H9 (cell line): ENCODE measurements at regions not wholly inside any gene's neighbourhood (a gene's known extent, or its start where the extent isn't known, plus 50 kb on each side); places are given as distances from the start of the nearest gene placed in this dataset.

Experiments used
- DNase-seq: peaks from one replicate; pipeline ENCODE4 v3.0.0-alpha.2; 2017
- H2AFZ ChIP-seq: one replicate; pipeline ENCODE4 v1.6.1; 2013; ENCODE audit warnings: mild to moderate bottlenecking, low read length, control low read depth, moderate library complexity
- H2AK5ac ChIP-seq: 2 replicates; pipeline ENCODE4 v1.6.1; 2013; ENCODE audit warnings: low read length, control low read depth, mixed read lengths; ENCODE audit not compliant: insufficient read length
- H2BK120ac ChIP-seq: one replicate; pipeline ENCODE4 v1.6.1; 2013; ENCODE audit warnings: low read depth, mild to moderate bottlenecking, low read length, control low read depth, inconsistent platforms; ENCODE audit not compliant: poor library complexity, severe bottlenecking
- H2BK12ac ChIP-seq: 2 replicates; pipeline ENCODE4 v1.6.1; 2013; ENCODE audit warnings: low read length, control low read depth, mixed read lengths, low read depth; ENCODE audit not compliant: insufficient read length
- H2BK15ac ChIP-seq: 2 replicates; pipeline ENCODE4 v1.6.1; 2013; ENCODE audit warnings: low read depth, low read length, control low read depth
- H2BK20ac ChIP-seq: one replicate; pipeline ENCODE4 v1.6.1; 2013; ENCODE audit warnings: low read depth, mild to moderate bottlenecking, low read length, control low read depth, inconsistent platforms; ENCODE audit not compliant: poor library complexity, severe bottlenecking
- H2BK5ac ChIP-seq: 2 replicates; pipeline ENCODE4 v1.6.1; 2013; ENCODE audit warnings: low read length, control low read depth, mixed read lengths; ENCODE audit not compliant: insufficient read length
- H3K14ac ChIP-seq: 2 replicates; pipeline ENCODE4 v1.6.1; 2013; ENCODE audit warnings: low read length, control low read depth; ENCODE audit not compliant: insufficient read depth
- H3K18ac ChIP-seq: 2 replicates; pipeline ENCODE4 v1.6.1; 2013; ENCODE audit warnings: low read depth, mild to moderate bottlenecking, mixed read lengths, low read length, control low read depth; ENCODE audit not compliant: insufficient read length
- H3K23ac ChIP-seq: 2 replicates; pipeline ENCODE4 v1.6.1; 2013; ENCODE audit warnings: low read length, control low read depth, mixed read lengths, low read depth; ENCODE audit not compliant: insufficient read length
- H3K23me2 ChIP-seq: 2 replicates; pipeline ENCODE4 v1.6.1; 2013; ENCODE audit warnings: low read depth, mild to moderate bottlenecking, mixed read lengths, low read length, control low read depth; ENCODE audit not compliant: insufficient read length, poor library complexity, severe bottlenecking
- H3K27ac ChIP-seq: 2 replicates; pipeline ENCODE4 v1.5.1; 2013; ENCODE audit warnings: low read length, control low read depth, mixed read lengths, low read depth; ENCODE audit not compliant: insufficient read length
- H3K27me3 ChIP-seq: 2 replicates; pipeline ENCODE4 v1.6.1; 2013; ENCODE audit warnings: low read length, control low read depth, inconsistent platforms; ENCODE audit not compliant: insufficient read depth
- H3K4ac ChIP-seq: 2 replicates; pipeline ENCODE4 v1.6.1; 2013; ENCODE audit warnings: low read depth, mild to moderate bottlenecking, control low read depth, inconsistent platforms, low read length, moderate library complexity
- H3K4me1 ChIP-seq: 2 replicates; pipeline ENCODE4 v1.6.1; 2013; ENCODE audit warnings: low read length, control low read depth, inconsistent platforms; ENCODE audit not compliant: insufficient read depth
- H3K4me2 ChIP-seq: 2 replicates; pipeline ENCODE4 v1.6.1; 2013; ENCODE audit warnings: low read length, control low read depth, mixed read lengths; ENCODE audit not compliant: insufficient read length, insufficient read depth
- H3K56ac ChIP-seq: 2 replicates; pipeline ENCODE4 v1.6.1; 2013; ENCODE audit warnings: low read depth, mild to moderate bottlenecking, mixed read lengths, low read length, control low read depth; ENCODE audit not compliant: insufficient read length
- H3K79me1 ChIP-seq: 2 replicates; pipeline ENCODE4 v1.6.1; 2013; ENCODE audit warnings: low read depth, mild to moderate bottlenecking, moderate library complexity, low read length, control low read depth, inconsistent platforms; ENCODE audit not compliant: insufficient read depth, poor library complexity, severe bottlenecking
- H3K79me2 ChIP-seq: 2 replicates; pipeline ENCODE4 v1.6.1; 2013; ENCODE audit warnings: low read length, control low read depth, inconsistent platforms; ENCODE audit not compliant: insufficient read depth
- H3K9ac ChIP-seq: 2 replicates; pipeline ENCODE4 v1.6.1; 2013; ENCODE audit warnings: low read length, control low read depth, mixed read lengths; ENCODE audit not compliant: insufficient read length; ENCODE audit errors: extremely low read depth
- H3K9me3 ChIP-seq: one replicate; pipeline ENCODE4 v1.6.1; 2013; ENCODE audit warnings: low read depth, low read length, inconsistent platforms; ENCODE audit not compliant: control insufficient read depth
- H3T11ph ChIP-seq: one replicate; pipeline ENCODE4 v1.6.1; 2013; ENCODE audit warnings: mild to moderate bottlenecking, low read length, control low read depth, inconsistent platforms
- H4K20me1 ChIP-seq: one replicate; pipeline ENCODE4 v1.6.1; 2013; ENCODE audit not compliant: control insufficient read depth, insufficient read length, insufficient read depth
- H4K5ac ChIP-seq: 2 replicates; pipeline ENCODE4 v1.6.1; 2013; ENCODE audit warnings: low read depth, mild to moderate bottlenecking, mixed read lengths, low read length, control low read depth; ENCODE audit not compliant: insufficient read length
- H4K8ac ChIP-seq: replicated peaks from 2 replicates; pipeline ENCODE4 v1.6.1; 2013; ENCODE audit warnings: low read length, control low read depth, mixed read lengths, low read depth; ENCODE audit not compliant: insufficient read length
- H4K91ac ChIP-seq: 2 replicates; pipeline ENCODE4 v1.6.1; 2013; ENCODE audit warnings: low read depth, mild to moderate bottlenecking, moderate library complexity, mixed read lengths, low read length, control low read depth; ENCODE audit not compliant: insufficient read length
- H3K27ac Mint-ChIP-seq, 3 experiments: 2 replicates in 2 of 3; 3 replicates in 1 of 3; pipeline ENCODE4 v1.8.0; 2020 to 2021; ENCODE audit warnings: mixed read lengths in 3 of 3, mild to moderate bottlenecking in 1 of 3, moderate library complexity in 1 of 3
- H3K27me3 Mint-ChIP-seq: 2 replicates; pipeline ENCODE4 v1.8.0; 2021; ENCODE audit warnings: low read depth, mild to moderate bottlenecking, moderate library complexity, mixed read lengths
- H3K36me3 Mint-ChIP-seq, 3 experiments: 2 replicates in 2 of 3; 3 replicates in 1 of 3; pipeline ENCODE4 v1.8.0; 2020 to 2021; ENCODE audit warnings: low read depth in 3 of 3, mixed read lengths in 3 of 3; ENCODE audit not compliant: insufficient read depth in 1 of 3
- H3K4me1 Mint-ChIP-seq, 2 experiments: 2 replicates each; pipeline ENCODE4 v1.8.0; 2020; ENCODE audit warnings: mixed read lengths in 2 of 2
- H3K4me3 Mint-ChIP-seq, 2 experiments: 2 replicates in 1 of 2; 3 replicates in 1 of 2; pipeline ENCODE4 v1.8.0; 2020 to 2021; ENCODE audit warnings: mild to moderate bottlenecking in 2 of 2, mixed read lengths in 2 of 2, moderate library complexity in 1 of 2
- H3K9me3 Mint-ChIP-seq, 2 experiments: 2 replicates in 1 of 2; 3 replicates in 1 of 2; pipeline ENCODE4 v1.8.0; 2020; ENCODE audit warnings: mild to moderate bottlenecking in 2 of 2, mixed read lengths in 2 of 2, moderate library complexity in 1 of 2
- WGBS: extraction: QIAGEN DNeasy Blood & Tissue Kit; methylation state at CpG from one replicate; pipeline ENCODE4 v1.1.7; 2013; ENCODE audit warnings: missing lambda C conversion rate, low lambda C conversion rate, mixed read lengths; ENCODE audit not compliant: insufficient read length; ENCODE audit errors: extremely low coverage; 5-methylcytosine and 5-hydroxymethylcytosine counted together
- TF ChIP-seq, protein P1 (sequence below): fragments of 200-600 bp; sonication (generic); conservative IDR thresholded peaks from 3 replicates; pipeline ENCODE4 v1.8.0; 2021; ENCODE audit warnings: antibody characterized with exemption, mild to moderate bottlenecking

DNA sequence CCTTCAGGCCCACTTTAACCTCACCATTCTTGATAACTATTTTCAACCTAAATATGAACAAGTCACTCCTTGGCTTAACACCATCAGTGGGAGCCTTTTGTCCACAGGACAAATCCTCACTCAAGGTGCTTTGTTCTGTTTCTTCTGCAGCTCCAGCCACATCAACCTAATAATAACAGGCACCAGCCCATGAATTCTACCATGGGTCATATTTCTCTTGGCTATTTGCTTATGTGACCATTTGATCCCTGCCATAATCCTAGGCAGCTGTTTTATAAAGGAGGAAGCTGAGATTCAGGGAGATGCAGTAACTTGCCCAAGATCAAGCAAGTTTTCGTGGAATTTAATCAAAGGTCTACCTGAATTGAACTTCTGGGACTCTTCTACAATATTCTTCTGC, 561.3 kb downstream of the DHX35 start:
- Histone ChIP-seq H3K4me2 (no peak overlapping the region), H3K14ac (no peak overlapping the region), H2BK12ac (no peak overlapping the region), H4K91ac (no peak overlapping the region), H4K8ac (no peak overlapping the region), H3K23me2 (no peaks in the 10 kb centered on the region), H3K4me1 (no peaks in the 10 kb centered on the region), H3K18ac (no peak overlapping the region), H3K79me2 (no peaks in the 10 kb centered on the region), H4K5ac (no peak overlapping the region), H3K79me1 (no peaks in the 10 kb centered on the region), H2AFZ (no peak overlapping the region), H3K56ac (no peak overlapping the region), H3K23ac (no peak overlapping the region), H3T11ph (no peak overlapping the region), H4K20me1 (no peaks in the 10 kb centered on the region), H2BK15ac (no peak overlapping the region), H3K4ac (no peak overlapping the region), H2BK120ac (no peak overlapping the region), H3K9me3 (no peaks in the 10 kb centered on the region), H2BK5ac (no peak overlapping the region), H3K9ac (no peak overlapping the region), H3K27me3 (no peaks in the 10 kb centered on the region), H3K27ac (no peak overlapping the region), H2BK20ac (no peak overlapping the region), H2AK5ac (no peak overlapping the region)
- peaks cover 7% of the 10 kb centered on the region in 2 experiments; a peak in 3 of 4 replicates for H3K4me1 Mint-ChIP-seq
- no peak overlapping the region for H3K27ac Mint-ChIP-seq
- DNase-seq, result no peak
- no peaks in the 10 kb centered on the region; a peak in 1 of 7 replicates for H3K36me3 Mint-ChIP-seq
- no peaks in the 10 kb centered on the region; a peak in 1 of 5 replicates for H3K9me3 Mint-ChIP-seq
- WGBS, result no CpG with 5 or more reads among the region's 1 CpG
- TF ChIP-seq, protein P1, sequence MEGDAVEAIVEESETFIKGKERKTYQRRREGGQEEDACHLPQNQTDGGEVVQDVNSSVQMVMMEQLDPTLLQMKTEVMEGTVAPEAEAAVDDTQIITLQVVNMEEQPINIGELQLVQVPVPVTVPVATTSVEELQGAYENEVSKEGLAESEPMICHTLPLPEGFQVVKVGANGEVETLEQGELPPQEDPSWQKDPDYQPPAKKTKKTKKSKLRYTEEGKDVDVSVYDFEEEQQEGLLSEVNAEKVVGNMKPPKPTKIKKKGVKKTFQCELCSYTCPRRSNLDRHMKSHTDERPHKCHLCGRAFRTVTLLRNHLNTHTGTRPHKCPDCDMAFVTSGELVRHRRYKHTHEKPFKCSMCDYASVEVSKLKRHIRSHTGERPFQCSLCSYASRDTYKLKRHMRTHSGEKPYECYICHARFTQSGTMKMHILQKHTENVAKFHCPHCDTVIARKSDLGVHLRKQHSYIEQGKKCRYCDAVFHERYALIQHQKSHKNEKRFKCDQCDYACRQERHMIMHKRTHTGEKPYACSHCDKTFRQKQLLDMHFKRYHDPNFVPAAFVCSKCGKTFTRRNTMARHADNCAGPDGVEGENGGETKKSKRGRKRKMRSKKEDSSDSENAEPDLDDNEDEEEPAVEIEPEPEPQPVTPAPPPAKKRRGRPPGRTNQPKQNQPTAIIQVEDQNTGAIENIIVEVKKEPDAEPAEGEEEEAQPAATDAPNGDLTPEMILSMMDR, result no peak
- H3K27me3 Mint-ChIP-seq, result no peaks in the 10 kb centered on the region
- no peak overlapping the region for H3K4me3 Mint-ChIP-seq
